ENCODE measurements at regions not wholly inside any gene's neighbourhood (a gene's known extent, or its start where the extent isn't known, plus 50 kb on each side); places are given as distances from the start of the nearest gene placed in this dataset.

DNA sequence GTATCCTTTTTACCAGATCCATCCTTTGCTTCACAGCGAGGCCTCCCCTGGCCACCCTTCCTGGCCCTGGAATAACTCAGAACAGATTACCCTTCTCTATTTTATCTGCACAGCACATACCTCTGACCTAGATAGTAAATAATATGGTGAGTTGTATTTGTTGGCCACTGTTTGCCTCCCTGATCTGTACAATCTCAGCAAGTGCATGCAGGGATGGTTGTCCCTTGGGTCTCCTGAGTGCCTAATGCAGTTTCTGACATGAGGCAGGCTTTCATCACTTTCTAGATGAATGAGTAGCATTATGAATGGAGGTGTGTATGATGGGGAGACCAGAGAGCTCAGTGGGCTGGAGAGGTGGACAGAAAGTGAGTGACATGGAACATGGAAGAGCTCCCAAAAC, 525.1 kb upstream of the IGFBP3 start:
- TF ChIP-seq POLR2A (IDR thresholded peaks at IDR 0.05) (no peak), CTCF (IDR thresholded peaks at IDR 0.05) (no peak)

Data from thyroid gland (tissue), 4 donors.